ENCODE measurements at regions not wholly inside any gene's neighbourhood (a gene's known extent, or its start where the extent isn't known, plus 50 kb on each side); places are given as distances from the start of the nearest gene placed in this dataset.

DNA sequence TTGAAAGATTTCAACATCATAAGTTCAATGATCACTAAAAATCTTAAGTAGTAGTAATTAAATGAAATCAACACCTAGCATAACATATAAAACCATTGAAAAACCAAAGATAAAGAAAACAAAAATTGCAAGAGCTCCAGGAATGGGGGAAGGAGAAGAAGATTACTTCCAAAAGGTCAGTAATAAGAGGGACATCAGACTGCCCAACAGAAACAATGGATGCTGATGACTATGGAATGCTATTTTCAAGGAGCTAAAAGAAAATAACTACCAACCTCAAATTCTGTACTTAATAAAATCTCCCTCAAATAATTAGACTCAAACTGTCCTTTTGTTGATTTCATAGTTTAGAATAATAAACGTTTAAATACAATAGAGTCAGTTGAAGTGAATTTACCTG lies 314.5 kb upstream of the LMO3 start:
- TF ChIP-seq, protein P1, sequence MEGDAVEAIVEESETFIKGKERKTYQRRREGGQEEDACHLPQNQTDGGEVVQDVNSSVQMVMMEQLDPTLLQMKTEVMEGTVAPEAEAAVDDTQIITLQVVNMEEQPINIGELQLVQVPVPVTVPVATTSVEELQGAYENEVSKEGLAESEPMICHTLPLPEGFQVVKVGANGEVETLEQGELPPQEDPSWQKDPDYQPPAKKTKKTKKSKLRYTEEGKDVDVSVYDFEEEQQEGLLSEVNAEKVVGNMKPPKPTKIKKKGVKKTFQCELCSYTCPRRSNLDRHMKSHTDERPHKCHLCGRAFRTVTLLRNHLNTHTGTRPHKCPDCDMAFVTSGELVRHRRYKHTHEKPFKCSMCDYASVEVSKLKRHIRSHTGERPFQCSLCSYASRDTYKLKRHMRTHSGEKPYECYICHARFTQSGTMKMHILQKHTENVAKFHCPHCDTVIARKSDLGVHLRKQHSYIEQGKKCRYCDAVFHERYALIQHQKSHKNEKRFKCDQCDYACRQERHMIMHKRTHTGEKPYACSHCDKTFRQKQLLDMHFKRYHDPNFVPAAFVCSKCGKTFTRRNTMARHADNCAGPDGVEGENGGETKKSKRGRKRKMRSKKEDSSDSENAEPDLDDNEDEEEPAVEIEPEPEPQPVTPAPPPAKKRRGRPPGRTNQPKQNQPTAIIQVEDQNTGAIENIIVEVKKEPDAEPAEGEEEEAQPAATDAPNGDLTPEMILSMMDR (IDR thresholded peaks at IDR 0.05), result no peak
- TF ChIP-seq POLR2A (IDR thresholded peaks at IDR 0.05), result no peak

Data from Peyer's patch (tissue), 4 donors.